HG02759 (cell line): ENCODE measurements at regions not wholly inside any gene's neighbourhood (a gene's known extent, or its start where the extent isn't known, plus 50 kb on each side); places are given as distances from the start of the nearest gene placed in this dataset.
A peak's percentile ranks its signal among the peaks of the same experiment; 100 is the strongest.
"Not testable (repeated sequence)": the region's sequence is repeated elsewhere in the genome, so short reads cannot be mapped to it uniquely, and the experiment has no call there.

Source experiments
- ATAC-seq: cut with Tn5 transposase; IDR thresholded peaks from one replicate; pipeline ENCODE4 v1.9.1; 2021; ENCODE audit warnings: mild to moderate bottlenecking, moderate library complexity; ENCODE audit not compliant: unreplicated experiment

- not testable (repeated sequence) for ATAC-seq
Observed at GRCh38 chr2:134062235-134062634, 191.6 kb upstream of the MGAT5 start.

- ATAC-seq, result not testable (repeated sequence)
Observed at GRCh38 chr2:134063916-134064315, 190.0 kb upstream of the MGAT5 start.

- no peak for ATAC-seq
Observed at GRCh38 chr2:134070281-134070741, 183.6 kb upstream of the MGAT5 start.

- ATAC-seq, result no peak
Observed at GRCh38 chr2:134072341-134072740, 181.5 kb upstream of the MGAT5 start.

GRCh38 chr2:134073023-134073422, 180.8 kb upstream of the MGAT5 start:
- ATAC-seq, result no peak

GRCh38 chr2:134074619-134075018, 179.3 kb upstream of the MGAT5 start:
- ATAC-seq, result no peak

DNA sequence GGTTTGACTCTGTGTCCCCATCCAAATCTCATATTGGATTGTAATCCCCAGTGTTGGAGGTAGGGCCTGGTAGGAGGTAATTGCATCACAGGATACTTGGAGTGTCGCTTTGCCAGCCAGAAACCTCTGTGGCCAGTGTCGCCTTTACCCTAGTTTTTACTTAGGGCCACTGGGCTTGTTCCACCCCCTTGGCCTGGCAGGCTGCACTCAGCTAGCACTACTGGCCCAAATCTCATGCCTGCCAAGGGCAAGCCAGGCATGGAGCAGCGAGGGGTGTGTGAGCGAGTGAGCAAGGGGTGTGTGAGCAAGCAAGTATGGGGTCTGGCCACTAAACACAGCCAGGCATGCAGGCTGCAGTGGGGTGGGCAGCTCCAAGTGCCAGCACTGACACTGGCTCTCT, 178.7 kb upstream of the MGAT5 start:
- no peak for ATAC-seq

DNA sequence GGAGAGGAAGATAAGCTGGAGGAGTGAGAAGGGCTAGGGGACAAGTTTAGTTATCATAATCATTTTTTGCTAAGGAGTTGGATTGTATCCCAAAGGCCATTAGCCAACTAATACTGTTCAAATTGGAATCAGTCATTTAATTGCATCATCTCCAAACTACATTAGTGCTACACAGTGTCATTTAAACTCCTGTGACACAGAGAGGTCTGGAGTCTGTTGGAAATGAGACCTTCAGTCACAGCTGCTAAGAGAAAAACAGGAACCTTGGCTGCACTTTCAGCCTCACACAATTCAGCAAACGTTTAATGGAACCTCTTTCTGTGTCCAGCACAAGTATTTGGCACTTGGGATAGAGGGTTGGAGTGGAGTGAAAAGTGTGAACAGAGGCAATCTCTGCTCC, 175.5 kb upstream of the MGAT5 start:
- ATAC-seq, result no peak

DNA sequence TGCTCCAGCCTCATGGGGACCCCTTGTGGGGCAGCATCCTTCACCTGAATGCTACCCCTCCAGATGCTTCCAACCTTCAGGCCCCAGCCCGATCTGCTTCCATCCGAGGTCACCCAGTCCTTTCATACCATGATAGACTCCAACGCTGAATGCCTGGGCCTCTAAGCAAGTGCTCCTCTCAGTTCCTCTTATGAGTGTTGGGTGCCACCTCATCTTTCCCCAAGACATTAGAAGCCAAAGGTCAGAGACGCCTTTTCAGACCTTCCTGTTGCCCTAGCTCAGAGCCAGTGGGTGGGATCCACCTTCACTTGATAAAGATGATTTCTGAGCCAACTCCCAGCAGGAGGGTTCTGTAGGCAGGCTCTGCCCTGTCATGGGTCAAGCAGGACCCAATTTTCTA, 174.5 kb upstream of the MGAT5 start:
- ATAC-seq, result peak; percentile 96

DNA sequence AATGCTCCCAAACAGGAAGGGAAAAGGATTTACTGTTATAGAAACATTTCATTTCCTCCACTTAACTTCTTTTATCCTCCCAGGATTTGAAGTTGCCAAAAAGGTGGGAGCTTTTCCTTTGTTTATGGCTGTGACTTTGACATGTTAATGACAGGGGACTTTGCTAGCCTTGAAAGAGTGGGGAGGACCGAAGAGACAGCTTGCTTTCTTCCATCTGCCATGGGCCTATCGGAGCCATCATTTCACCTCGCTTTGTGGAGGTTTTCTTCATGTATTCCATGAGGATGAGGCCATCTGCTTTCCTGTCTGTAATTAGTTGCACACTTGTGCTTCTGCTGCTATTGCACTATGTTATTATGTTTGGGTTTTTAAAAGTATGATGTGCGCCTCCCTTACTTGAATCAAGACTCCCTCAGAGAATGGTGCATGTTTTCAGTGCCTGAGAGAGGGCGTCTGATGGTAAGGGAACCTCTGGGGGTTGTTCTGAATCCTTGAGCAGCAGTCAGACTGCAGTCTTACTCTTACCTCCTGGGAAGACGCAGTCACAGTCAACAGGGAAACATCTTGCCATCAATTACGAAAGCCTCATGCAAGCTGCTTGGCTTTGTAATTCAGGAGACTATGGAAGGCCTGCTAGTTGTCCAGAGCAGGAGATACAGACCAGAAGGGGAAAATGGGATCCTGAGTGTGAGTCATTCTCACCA, 173.3 kb upstream of the MGAT5 start:
- no peak for ATAC-seq

DNA sequence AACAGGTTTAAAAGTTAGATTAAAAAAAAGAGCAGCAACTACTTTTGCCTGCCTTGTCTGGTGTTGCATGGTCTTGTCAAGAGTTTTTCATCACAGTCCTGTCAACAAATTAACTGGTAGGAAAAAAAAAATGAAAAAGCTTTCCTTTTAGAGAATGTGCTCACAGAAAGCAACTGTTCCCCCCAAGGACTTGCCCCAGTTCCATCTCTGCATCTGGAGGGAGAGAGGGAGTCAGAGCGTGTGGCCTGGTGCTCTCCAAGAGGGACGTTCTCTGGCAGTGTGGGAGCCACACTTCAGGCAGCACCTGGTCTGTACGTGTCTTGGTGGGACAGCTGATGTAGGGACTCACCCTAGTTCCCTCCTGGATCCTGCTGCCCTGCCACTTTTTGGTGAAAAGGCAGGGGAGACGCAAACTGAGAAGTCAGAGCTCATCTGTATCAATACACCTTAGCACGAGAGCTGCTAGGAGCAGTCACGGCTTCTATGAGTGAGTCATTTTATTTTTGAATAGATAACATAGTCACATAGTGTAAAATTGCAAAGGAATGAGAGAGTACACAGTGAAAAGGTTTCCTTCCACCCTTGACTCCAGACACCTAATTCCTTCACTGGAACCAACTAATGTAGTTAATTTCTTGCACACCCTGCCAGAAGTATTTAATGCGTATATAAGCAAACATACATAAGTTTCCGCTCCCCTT, 172.5 kb upstream of the MGAT5 start:
- no peak for ATAC-seq

- no peak for ATAC-seq
Observed at GRCh38 chr2:134083548-134083947, 170.3 kb upstream of the MGAT5 start.

- no peak for ATAC-seq
Observed at GRCh38 chr2:134086594-134087219, 167.2 kb upstream of the MGAT5 start.

DNA sequence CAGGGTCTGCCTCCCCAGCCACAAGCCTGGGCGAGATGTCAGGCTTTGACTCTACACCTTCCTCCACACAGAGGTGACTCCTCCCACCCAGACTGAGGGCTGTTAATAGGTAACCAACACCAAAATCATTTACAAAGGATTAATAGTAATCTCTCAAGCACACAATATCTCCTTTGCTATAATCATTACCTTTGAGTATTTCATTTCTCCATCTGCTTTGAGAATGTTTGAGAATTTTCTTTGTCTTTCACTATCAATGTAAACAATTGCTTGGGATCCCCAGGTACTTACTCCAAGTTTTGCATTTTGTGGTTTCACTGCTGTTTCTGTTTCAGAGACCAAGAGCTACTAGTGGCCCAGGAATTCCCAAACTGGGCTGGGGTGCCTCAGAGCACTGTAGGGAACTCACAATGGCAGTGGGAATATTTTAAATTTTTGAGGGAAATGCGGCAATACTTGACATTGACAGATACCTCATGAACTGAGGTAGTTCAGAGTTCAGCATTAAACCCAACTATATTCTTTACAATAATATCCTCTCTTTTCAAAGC, 166.4 kb upstream of the MGAT5 start:
- peak; percentile 83 for ATAC-seq

DNA sequence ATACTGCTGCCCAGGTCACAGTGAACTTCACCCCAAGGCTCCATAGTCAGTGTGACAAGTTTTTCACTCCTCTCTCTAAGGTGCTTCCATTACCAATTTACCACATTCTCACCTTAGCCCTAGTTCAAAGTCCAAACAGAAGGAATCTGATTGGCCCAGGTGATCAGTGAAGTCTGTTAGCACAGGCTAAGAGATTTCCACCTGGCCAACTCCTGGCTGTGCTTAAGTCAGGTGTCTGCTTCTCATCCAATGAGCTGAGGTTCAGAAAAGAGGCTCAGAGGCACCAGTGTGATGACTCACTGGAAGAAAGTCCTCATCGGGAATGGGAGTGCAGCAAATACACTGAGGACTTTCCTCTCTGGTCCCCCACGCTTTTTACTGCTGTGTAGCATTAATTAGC, 164.4 kb upstream of the MGAT5 start:
- ATAC-seq, result no peak

DNA sequence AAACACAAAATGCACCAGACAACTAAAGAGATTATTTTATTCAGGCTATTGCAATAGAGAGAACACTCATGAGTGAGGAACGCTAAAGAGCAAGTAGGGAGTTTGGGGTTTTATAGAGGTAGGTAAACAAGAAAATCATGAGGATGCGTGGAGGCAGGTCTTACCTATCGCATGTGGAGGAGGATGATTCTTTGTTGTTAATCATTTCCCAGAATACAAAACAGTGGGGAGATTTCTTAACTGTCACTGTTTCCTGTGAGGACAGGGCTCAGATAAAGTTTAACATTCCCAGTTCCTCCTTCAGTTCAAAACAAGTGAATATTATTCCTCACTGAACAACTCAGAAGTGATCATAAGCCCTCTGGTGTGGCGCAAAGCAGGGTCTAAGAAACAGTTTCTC, 156.1 kb upstream of the MGAT5 start:
- no peak for ATAC-seq

DNA sequence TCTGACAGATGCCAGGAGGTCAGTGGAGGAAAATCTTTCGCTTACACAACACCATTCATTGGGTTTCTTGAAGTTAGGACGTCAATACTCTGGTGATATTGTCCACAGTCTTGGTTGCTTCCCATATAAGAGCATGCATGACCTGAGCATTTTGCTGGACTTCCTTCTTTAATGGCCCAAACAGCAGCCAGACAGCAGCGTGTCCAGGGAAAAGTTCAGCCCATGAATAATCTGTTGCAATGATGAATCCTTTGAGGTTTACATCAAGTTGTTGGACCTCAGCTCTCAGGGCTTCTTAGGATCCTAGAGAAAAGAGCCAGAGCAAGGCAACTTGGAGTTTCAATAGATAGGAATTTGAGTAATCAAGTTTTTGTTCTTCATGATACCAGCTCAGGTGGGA, 155.6 kb upstream of the MGAT5 start:
- ATAC-seq, result no peak

DNA sequence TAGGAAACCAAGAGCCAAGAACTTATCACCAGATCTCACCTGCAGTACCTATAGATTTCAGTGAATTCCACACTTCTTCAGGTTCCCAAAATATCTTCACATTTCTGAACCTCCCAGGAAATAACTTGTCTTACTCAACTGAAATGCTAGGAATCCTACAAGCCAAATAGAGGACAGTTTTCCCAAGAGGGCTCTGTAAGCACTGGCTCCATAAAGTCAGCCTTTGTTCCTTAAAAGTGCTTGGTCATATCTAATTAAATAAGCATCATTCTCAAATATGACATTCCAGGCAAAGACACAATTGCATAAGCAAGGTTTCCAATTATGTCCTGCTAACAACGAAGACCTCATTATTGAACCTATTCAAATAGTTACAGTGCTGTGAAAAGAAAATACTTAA, 154.6 kb upstream of the MGAT5 start:
- ATAC-seq, result no peak

GRCh38 chr2:134103196-134103595, 150.7 kb upstream of the MGAT5 start:
- no peak for ATAC-seq

- ATAC-seq, result no peak
Observed at GRCh38 chr2:134104754-134105153, 149.1 kb upstream of the MGAT5 start.

GRCh38 chr2:134107402-134107801, 146.5 kb upstream of the MGAT5 start:
- no peak for ATAC-seq

- ATAC-seq, result no peak
Observed at GRCh38 chr2:134108113-134108512, 145.8 kb upstream of the MGAT5 start.
